Endodermal cell (in vitro differentiated cells): ENCODE measurements at regions not wholly inside any gene's neighbourhood (a gene's known extent, or its start where the extent isn't known, plus 50 kb on each side); places are given as distances from the start of the nearest gene placed in this dataset.

Experiments
- DNase-seq: peaks from one replicate; pipeline ENCODE4 v3.0.0-alpha.2; 2017
- H3K27ac ChIP-seq: 2 replicates; pipeline ENCODE4 v1.5.1; 2013; ENCODE audit warnings: mild to moderate bottlenecking, low read depth, low read length, moderate library complexity
- H3K27me3 ChIP-seq: 2 replicates; pipeline ENCODE4 v1.6.1; 2013; ENCODE audit warnings: mild to moderate bottlenecking, low read length, moderate library complexity; ENCODE audit not compliant: insufficient read depth, control insufficient read depth, poor library complexity, severe bottlenecking
- H3K36me3 ChIP-seq: 2 replicates; pipeline ENCODE4 v1.7.0; 2013; ENCODE audit warnings: mild to moderate bottlenecking, low read length, moderate library complexity; ENCODE audit not compliant: control insufficient read depth, insufficient read depth
- H3K4me1 ChIP-seq: one replicate; pipeline ENCODE4 v1.7.0; 2013; ENCODE audit warnings: low read length; ENCODE audit not compliant: control insufficient read depth, insufficient read depth
- H3K4me3 ChIP-seq: 2 replicates; pipeline ENCODE4 v1.5.1; 2013; ENCODE audit warnings: mild to moderate bottlenecking, low read length, moderate library complexity
- H3K9ac ChIP-seq: 2 replicates; pipeline ENCODE4 v1.6.1; 2013; ENCODE audit warnings: mild to moderate bottlenecking, low read length, moderate library complexity; ENCODE audit not compliant: poor library complexity, severe bottlenecking; ENCODE audit errors: extremely low read depth
- H3K9me3 ChIP-seq: 2 replicates; pipeline ENCODE4 v1.6.1; 2013; ENCODE audit warnings: mild to moderate bottlenecking, low read length, moderate library complexity; ENCODE audit not compliant: control insufficient read depth
- H3K27ac Mint-ChIP-seq: 2 replicates; pipeline ENCODE4 v1.8.0; 2020; ENCODE audit warnings: mixed read lengths
- H3K27me3 Mint-ChIP-seq: 2 replicates; pipeline ENCODE4 v1.8.0; 2021; ENCODE audit warnings: mild to moderate bottlenecking, mixed read lengths; ENCODE audit not compliant: insufficient read depth
- H3K36me3 Mint-ChIP-seq: 2 replicates; pipeline ENCODE4 v1.8.0; 2020; ENCODE audit warnings: low read depth, mixed read lengths
- H3K4me1 Mint-ChIP-seq: 2 replicates; pipeline ENCODE4 v1.8.0; 2020; ENCODE audit warnings: mixed read lengths
- H3K4me3 Mint-ChIP-seq: 2 replicates; pipeline ENCODE4 v1.8.0; 2020; ENCODE audit warnings: mild to moderate bottlenecking, moderate library complexity, mixed read lengths
- H3K9me3 Mint-ChIP-seq: 2 replicates; pipeline ENCODE4 v1.8.0; 2020; ENCODE audit warnings: mild to moderate bottlenecking, mixed read lengths
- CTCF ChIP-seq: fragments of 200-600 bp; sonication (generic); conservative IDR thresholded peaks from 2 replicates; pipeline ENCODE4 v1.5.0; 2021; ENCODE audit warnings: antibody characterized with exemption, mild to moderate bottlenecking
- WGBS, 2 experiments: methylation state at CpG; one replicate each; pipeline versions ENCODE4 v1.1.5 to v1.1.7; 2013; ENCODE audit warnings: missing lambda C conversion rate in 2 of 2, mixed read lengths in 1 of 2; ENCODE audit not compliant: insufficient coverage in 1 of 2, insufficient read length in 1 of 2; 5-methylcytosine and 5-hydroxymethylcytosine counted together

- Histone ChIP-seq H3K36me3 (no peaks in the 10 kb centered on the region), H3K27ac (no peak overlapping the region), H3K9me3 (peaks cover 69% of the 10 kb centered on the region), H3K27me3 (no peaks in the 10 kb centered on the region), H3K4me1 (peaks cover 4% of the 10 kb centered on the region), H3K9ac (no peak overlapping the region), H3K4me3 (peak overlapping the region; percentile 62)
- Mint-ChIP-seq H3K9me3 (peaks cover 52% of the 10 kb centered on the region), H3K27me3 (peaks cover 9% of the 10 kb centered on the region), H3K36me3 (peaks cover 6% of the 10 kb centered on the region), H3K4me1 (peaks cover 10% of the 10 kb centered on the region), H3K4me3 (no peak overlapping the region), H3K27ac (no peak overlapping the region)
- 59 to 71% methylated on average over 2 to 3 of the region's 3 CpGs for WGBS, 2 experiments
- DNase-seq = peak; percentile 43
- TF ChIP-seq CTCF = no peak
These were observed 419.8 kb upstream of the SEL1L start for GRCh38 chr14:81953419-81953818.

GRCh38 chr14:81955123-81955522, 421.5 kb upstream of the SEL1L start:
- 100% methylated on average over 1 of the region's 1 CpG for WGBS, 2 experiments
- peaks cover 6% of the 10 kb centered on the region for H3K36me3 Mint-ChIP-seq
- DNase-seq = no peak
- no peak overlapping the region for H3K4me3 Mint-ChIP-seq
- H3K27ac ChIP-seq = no peak overlapping the region
- no peak for TF ChIP-seq CTCF
- H3K9ac ChIP-seq = no peak overlapping the region
- H3K9me3 ChIP-seq = peaks cover 66% of the 10 kb centered on the region
- H3K36me3 ChIP-seq = no peaks in the 10 kb centered on the region
- peaks cover 56% of the 10 kb centered on the region for H3K9me3 Mint-ChIP-seq
- H3K4me1 ChIP-seq = peaks cover 4% of the 10 kb centered on the region
- no peaks in the 10 kb centered on the region for H3K27me3 ChIP-seq
- H3K4me3 ChIP-seq = peak overlapping the region; percentile 19
- H3K4me1 Mint-ChIP-seq = peaks cover 10% of the 10 kb centered on the region
- peaks cover 2% of the 10 kb centered on the region for H3K27me3 Mint-ChIP-seq
- no peak overlapping the region for H3K27ac Mint-ChIP-seq

- Histone ChIP-seq H3K9ac (no peak overlapping the region), H3K27ac (no peak overlapping the region), H3K27me3 (no peaks in the 10 kb centered on the region), H3K4me1 (no peaks in the 10 kb centered on the region), H3K9me3 (peaks cover 14% of the 10 kb centered on the region), H3K4me3 (no peak overlapping the region), H3K36me3 (no peaks in the 10 kb centered on the region)
- Mint-ChIP-seq H3K36me3 (no peaks in the 10 kb centered on the region), H3K9me3 (peaks cover 11% of the 10 kb centered on the region), H3K27ac (no peak overlapping the region), H3K27me3 (no peaks in the 10 kb centered on the region), H3K4me1 (peaks cover 7% of the 10 kb centered on the region), H3K4me3 (no peak overlapping the region)
- TF ChIP-seq CTCF = no peak
- 82 to 95% methylated on average over 2 to 3 of the region's 3 CpGs for WGBS, 2 experiments
- DNase-seq = no peak
These were observed 427.1 kb upstream of the SEL1L start for GRCh38 chr14:81960781-81961180.
